ENCODE measurements at regions not wholly inside any gene's neighbourhood (a gene's known extent, or its start where the extent isn't known, plus 50 kb on each side); places are given as distances from the start of the nearest gene placed in this dataset.
"Not testable (repeated sequence)": the region's sequence is repeated elsewhere in the genome, so short reads cannot be mapped to it uniquely, and the experiment has no call there.

- no peak for DNase-seq
Measured at GRCh38 chr14:53735916-53736315, 220.7 kb downstream of the BMP4 start.

- no peak for DNase-seq
Measured at GRCh38 chr14:53723221-53723620, 233.4 kb downstream of the BMP4 start.

- no peak for DNase-seq
Measured at GRCh38 chr14:53719536-53719935, 237.1 kb downstream of the BMP4 start.

- no peak for DNase-seq
Measured at GRCh38 chr14:53716578-53716977, 240.0 kb downstream of the BMP4 start.

GRCh38 chr14:53715193-53715721, 241.4 kb downstream of the BMP4 start:
- DNase-seq = no peak

GRCh38 chr14:53714495-53715192, 242.0 kb downstream of the BMP4 start:
- DNase-seq = no peak

GRCh38 chr14:53712901-53713300, 243.7 kb downstream of the BMP4 start:
- not testable (repeated sequence) for DNase-seq

GRCh38 chr14:53711205-53711604, 245.4 kb downstream of the BMP4 start:
- DNase-seq = no peak

- DNase-seq = no peak
Measured at GRCh38 chr14:53710615-53711014, 246.0 kb downstream of the BMP4 start.

GRCh38 chr14:53709381-53709780, 247.2 kb downstream of the BMP4 start:
- no peak for DNase-seq

- DNase-seq = no peak
Measured at GRCh38 chr14:53703457-53703856, 253.2 kb downstream of the BMP4 start.

GRCh38 chr14:53701108-53701875, 255.3 kb downstream of the BMP4 start:
- DNase-seq = no peak

GRCh38 chr14:53696217-53696965, 260.2 kb downstream of the BMP4 start:
- DNase-seq = no peak

- no peak for DNase-seq
Measured at GRCh38 chr14:53695692-53696214, 260.9 kb downstream of the BMP4 start.

- DNase-seq = no peak
Measured at GRCh38 chr14:53692885-53693284, 263.7 kb downstream of the BMP4 start.

- DNase-seq = no peak
Measured at GRCh38 chr14:53692451-53692850, 264.2 kb downstream of the BMP4 start.

GRCh38 chr14:53683229-53683628, 273.4 kb downstream of the BMP4 start:
- no peak for DNase-seq

- no peak for DNase-seq
Measured at GRCh38 chr14:53672526-53672925, 284.1 kb downstream of the BMP4 start.

- DNase-seq = no peak
Measured at GRCh38 chr14:53670701-53671100, 285.9 kb downstream of the BMP4 start.

- no peak for DNase-seq
Measured at GRCh38 chr14:53668897-53669296, 287.7 kb downstream of the BMP4 start.

GRCh38 chr14:53663709-53664108, 292.9 kb downstream of the BMP4 start:
- no peak for DNase-seq

GRCh38 chr14:53655080-53655785, 301.4 kb downstream of the BMP4 start:
- DNase-seq = no peak

- no peak for DNase-seq
Measured at GRCh38 chr14:53652068-53652467, 304.6 kb downstream of the BMP4 start.
